Activated naive CD4-positive, alpha-beta T cell treated with anti-CD3 and anti-CD28 coated beads, Interleukin-2, amount 10 ng/mL, durations not matched to agents 7 days and 5 days (primary cell): ENCODE measurements at regions not wholly inside any gene's neighbourhood (a gene's known extent, or its start where the extent isn't known, plus 50 kb on each side); places are given as distances from the start of the nearest gene placed in this dataset.

Experiments
- CTCF ChIA-PET: fragments of 350-600 bp; sonication (Branson Sonifier 250); formaldehyde crosslinking; loops from one replicate; lab custom pipeline; 2021; ENCODE audit warnings: antibody characterized with exemption; lab: Charles Lee
- DNase-seq: peaks from one replicate; pipeline ENCODE4 v3.0.0-alpha.2; 2020
- H3K27ac Mint-ChIP-seq: one replicate; pipeline ENCODE4 v1.8.0; 2021; ENCODE audit warnings: mild to moderate bottlenecking, moderate library complexity, mixed read lengths
- H3K27me3 Mint-ChIP-seq: one replicate; pipeline ENCODE4 v1.8.0; 2021; ENCODE audit warnings: mild to moderate bottlenecking, mixed read lengths
- H3K36me3 Mint-ChIP-seq: one replicate; pipeline ENCODE4 v1.8.0; 2021; ENCODE audit warnings: mixed read lengths
- H3K4me1 Mint-ChIP-seq: one replicate; pipeline ENCODE4 v1.8.0; 2021; ENCODE audit warnings: mixed read lengths
- H3K4me3 Mint-ChIP-seq: one replicate; pipeline ENCODE4 v1.8.0; 2021; ENCODE audit warnings: mild to moderate bottlenecking, moderate library complexity, mixed read lengths
- H3K9me3 Mint-ChIP-seq: one replicate; pipeline ENCODE4 v1.8.0; 2021; ENCODE audit warnings: mixed read lengths

DNA sequence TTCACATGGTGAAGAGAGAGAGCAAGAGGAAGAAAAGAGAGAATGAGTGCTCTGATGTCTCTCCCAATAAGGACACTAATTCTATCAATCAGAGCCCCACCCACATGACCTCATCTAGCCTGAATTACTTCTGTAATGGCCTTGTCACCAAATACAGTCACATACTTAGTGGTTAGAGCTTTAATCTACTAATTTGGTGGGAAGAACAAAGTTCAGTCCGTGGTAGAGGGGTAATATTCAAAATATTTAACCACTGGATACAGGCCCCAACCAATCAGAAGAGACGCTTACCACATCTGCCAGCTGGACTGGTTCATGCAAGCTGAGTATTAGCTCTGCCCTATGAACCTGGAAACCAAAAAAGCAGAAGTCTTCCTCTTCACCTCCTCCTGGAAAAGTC, 336.3 kb upstream of the NFE2L3 start:
- CTCF ChIA-PET = no interaction called here
- Mint-ChIP-seq H3K27ac (no peak overlapping the region), H3K9me3 (no peaks in the 10 kb centered on the region), H3K4me1 (no peaks in the 10 kb centered on the region), H3K27me3 (peaks cover 7% of the 10 kb centered on the region), H3K4me3 (no peak overlapping the region), H3K36me3 (no peaks in the 10 kb centered on the region)
- no peak for DNase-seq

DNA sequence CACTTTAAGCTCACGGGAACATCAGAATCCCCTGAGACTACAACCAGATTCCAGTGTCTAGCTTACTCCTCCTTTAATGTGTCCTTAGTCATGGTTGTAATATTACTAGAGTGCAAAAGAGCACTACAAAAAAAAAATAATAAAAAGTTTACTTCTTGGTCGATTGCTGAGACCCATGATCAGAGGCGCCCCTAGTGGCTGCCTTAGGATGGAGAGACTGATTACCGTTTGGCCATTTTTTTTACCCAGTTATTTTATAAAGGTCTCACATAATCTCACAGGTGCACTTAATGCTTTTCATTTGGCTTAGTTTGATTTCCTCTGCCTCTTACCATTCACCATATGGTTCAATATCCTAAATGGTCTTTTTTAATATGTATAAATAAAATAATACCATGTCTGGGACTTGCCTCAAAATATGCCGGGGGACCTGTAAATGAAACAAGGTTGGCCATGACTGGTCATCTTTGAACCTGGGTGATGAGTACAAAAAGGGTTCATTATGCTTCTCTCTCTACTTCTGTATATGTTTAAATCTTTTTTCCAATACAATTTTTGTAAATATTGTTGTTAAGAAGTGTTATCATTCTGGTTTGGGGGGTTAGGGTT, 331.5 kb upstream of the NFE2L3 start:
- Mint-ChIP-seq H3K36me3 (no peaks in the 10 kb centered on the region), H3K27ac (no peak overlapping the region), H3K4me3 (no peak overlapping the region), H3K4me1 (no peaks in the 10 kb centered on the region), H3K9me3 (no peaks in the 10 kb centered on the region), H3K27me3 (peaks cover 14% of the 10 kb centered on the region)
- no peak for DNase-seq
- CTCF ChIA-PET = interaction anchor here (1.2 kb wide), 1 partner anchor 255 kb away, joined by 3 read pairs; no protein-coding TSS in a partner anchor

- Mint-ChIP-seq H3K36me3 (no peaks in the 10 kb centered on the region), H3K27ac (no peak overlapping the region), H3K4me3 (no peak overlapping the region), H3K4me1 (no peaks in the 10 kb centered on the region), H3K9me3 (no peaks in the 10 kb centered on the region), H3K27me3 (peaks cover 14% of the 10 kb centered on the region)
- CTCF ChIA-PET = no interaction called here
- DNase-seq = no peak
Observed at GRCh38 chr7:25821225-25821624, 330.8 kb upstream of the NFE2L3 start.

GRCh38 chr7:25822823-25823222, 329.2 kb upstream of the NFE2L3 start:
- Mint-ChIP-seq H3K9me3 (no peaks in the 10 kb centered on the region), H3K27me3 (peaks cover 13% of the 10 kb centered on the region), H3K27ac (no peak overlapping the region), H3K36me3 (no peaks in the 10 kb centered on the region), H3K4me1 (no peaks in the 10 kb centered on the region), H3K4me3 (no peak overlapping the region)
- DNase-seq = no peak
- CTCF ChIA-PET = no interaction called here

GRCh38 chr7:25823571-25823970, 328.4 kb upstream of the NFE2L3 start:
- CTCF ChIA-PET = no interaction called here

DNA sequence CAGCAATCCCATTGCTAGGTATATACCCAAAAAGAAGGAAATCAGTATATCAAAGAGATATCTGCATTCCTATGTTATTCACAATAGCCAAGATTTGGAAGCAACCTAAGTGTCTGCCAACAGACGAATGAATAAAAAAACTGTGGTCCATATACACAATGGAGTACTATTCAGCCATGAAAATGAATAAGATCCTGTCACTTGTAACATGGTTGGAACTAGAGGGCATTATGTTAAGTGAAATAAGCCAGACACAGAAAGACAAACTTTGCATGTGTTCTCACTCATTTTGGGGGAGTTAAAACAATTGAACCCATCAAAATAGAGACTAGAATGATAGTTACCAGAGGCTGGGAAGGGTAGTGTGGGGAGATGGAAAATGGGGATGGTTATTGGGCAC, 323.5 kb upstream of the NFE2L3 start:
- CTCF ChIA-PET = no interaction called here
- no peaks in the 10 kb centered on the region for H3K36me3 Mint-ChIP-seq
- no peak overlapping the region for H3K27ac Mint-ChIP-seq
- no peak overlapping the region for H3K4me3 Mint-ChIP-seq
- no peaks in the 10 kb centered on the region for H3K9me3 Mint-ChIP-seq
- no peaks in the 10 kb centered on the region for H3K4me1 Mint-ChIP-seq
- peaks cover 3% of the 10 kb centered on the region for H3K27me3 Mint-ChIP-seq
- no peak for DNase-seq

More at GRCh38 chr7:25823571-25823970, 328.4 kb upstream of the NFE2L3 start:
- Mint-ChIP-seq H3K4me3 (no peak overlapping the region), H3K27me3 (peaks cover 7% of the 10 kb centered on the region), H3K4me1 (no peaks in the 10 kb centered on the region), H3K27ac (no peak overlapping the region), H3K36me3 (no peaks in the 10 kb centered on the region), H3K9me3 (no peaks in the 10 kb centered on the region)
- DNase-seq = no peak

DNA sequence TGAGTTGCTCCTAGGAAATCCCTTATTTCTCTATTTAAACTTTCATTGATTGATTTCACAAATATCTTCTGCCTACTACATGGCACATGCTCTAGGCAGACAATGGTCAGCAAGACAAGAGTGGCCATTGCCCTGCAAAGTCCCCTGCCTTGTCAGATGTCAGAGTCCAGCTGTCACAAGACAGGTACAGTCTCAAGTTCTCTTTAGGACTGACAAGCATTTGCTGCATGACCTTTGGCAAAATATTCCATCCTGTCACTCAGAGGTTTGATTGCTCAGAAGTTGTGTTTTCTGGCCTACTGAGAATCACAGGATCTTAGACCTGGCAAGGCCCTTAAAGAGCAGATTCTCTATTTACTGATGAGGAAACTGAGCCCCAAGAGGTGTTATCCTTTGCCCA, 322.3 kb upstream of the NFE2L3 start:
- no peak for DNase-seq
- CTCF ChIA-PET = no interaction called here
- Mint-ChIP-seq H3K27me3 (no peaks in the 10 kb centered on the region), H3K4me3 (no peak overlapping the region), H3K36me3 (no peaks in the 10 kb centered on the region), H3K9me3 (no peaks in the 10 kb centered on the region), H3K4me1 (no peaks in the 10 kb centered on the region), H3K27ac (no peak overlapping the region)

DNA sequence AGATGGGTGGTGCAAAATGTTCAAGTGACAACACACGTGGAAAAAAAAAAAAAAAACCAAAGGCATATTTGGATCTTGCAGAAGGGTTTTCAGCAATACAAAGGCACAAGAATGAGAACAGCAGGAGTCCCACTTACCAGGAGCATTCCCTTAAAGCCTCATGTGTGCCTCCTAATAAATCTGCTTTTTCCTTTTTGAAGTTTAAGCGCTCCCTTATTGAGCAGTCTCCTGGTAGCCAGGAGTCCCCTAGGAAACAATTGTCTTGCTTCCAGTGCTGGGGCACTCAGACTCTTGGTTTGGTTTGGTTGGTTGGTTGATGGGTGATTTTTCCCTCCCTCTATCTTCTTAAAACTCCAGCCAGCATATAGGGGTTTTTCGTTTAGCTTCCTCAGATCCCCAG, 321.8 kb upstream of the NFE2L3 start:
- H3K9me3 Mint-ChIP-seq = no peaks in the 10 kb centered on the region
- H3K36me3 Mint-ChIP-seq = no peaks in the 10 kb centered on the region
- no peak overlapping the region for H3K4me3 Mint-ChIP-seq
- no peaks in the 10 kb centered on the region for H3K27me3 Mint-ChIP-seq
- H3K4me1 Mint-ChIP-seq = no peaks in the 10 kb centered on the region
- DNase-seq = no peak
- CTCF ChIA-PET = no interaction called here
- H3K27ac Mint-ChIP-seq = no peak overlapping the region

GRCh38 chr7:25831062-25831691, 320.8 kb upstream of the NFE2L3 start:
- CTCF ChIA-PET = no interaction called here
- Mint-ChIP-seq H3K9me3 (no peaks in the 10 kb centered on the region), H3K27ac (no peak overlapping the region), H3K4me3 (no peak overlapping the region), H3K4me1 (no peaks in the 10 kb centered on the region), H3K27me3 (no peaks in the 10 kb centered on the region), H3K36me3 (no peaks in the 10 kb centered on the region)
- DNase-seq = no peak

- no peak overlapping the region for H3K27ac Mint-ChIP-seq
- H3K36me3 Mint-ChIP-seq = no peaks in the 10 kb centered on the region
- CTCF ChIA-PET = no interaction called here
- no peak for DNase-seq
- H3K9me3 Mint-ChIP-seq = no peaks in the 10 kb centered on the region
- H3K4me3 Mint-ChIP-seq = no peak overlapping the region
- no peaks in the 10 kb centered on the region for H3K27me3 Mint-ChIP-seq
- H3K4me1 Mint-ChIP-seq = no peaks in the 10 kb centered on the region
Observed at GRCh38 chr7:25831831-25832411, 320.1 kb upstream of the NFE2L3 start.

DNA sequence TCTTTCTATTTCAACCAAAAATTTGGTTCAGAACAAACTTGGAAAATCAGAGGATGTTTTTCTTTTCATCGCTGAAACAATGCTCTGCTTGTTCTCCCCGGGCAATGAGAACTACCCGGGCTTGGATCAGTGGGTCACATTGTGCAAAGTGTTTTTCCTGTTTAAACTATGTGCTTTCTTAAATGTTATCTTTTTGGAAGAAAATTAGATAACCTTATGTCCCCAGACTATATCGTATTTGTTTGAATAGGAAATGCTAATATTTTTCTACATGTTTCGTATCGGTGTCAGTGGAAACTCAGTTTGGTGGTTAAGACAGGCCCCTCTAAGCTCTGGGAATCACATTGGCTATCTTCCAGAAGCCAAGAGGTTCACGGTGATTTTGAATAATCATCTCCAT, 319.5 kb upstream of the NFE2L3 start:
- no peak for DNase-seq
- Mint-ChIP-seq H3K27ac (no peak overlapping the region), H3K36me3 (no peaks in the 10 kb centered on the region), H3K4me3 (no peak overlapping the region), H3K27me3 (no peaks in the 10 kb centered on the region), H3K9me3 (no peaks in the 10 kb centered on the region), H3K4me1 (no peaks in the 10 kb centered on the region)
- CTCF ChIA-PET = no interaction called here

DNA sequence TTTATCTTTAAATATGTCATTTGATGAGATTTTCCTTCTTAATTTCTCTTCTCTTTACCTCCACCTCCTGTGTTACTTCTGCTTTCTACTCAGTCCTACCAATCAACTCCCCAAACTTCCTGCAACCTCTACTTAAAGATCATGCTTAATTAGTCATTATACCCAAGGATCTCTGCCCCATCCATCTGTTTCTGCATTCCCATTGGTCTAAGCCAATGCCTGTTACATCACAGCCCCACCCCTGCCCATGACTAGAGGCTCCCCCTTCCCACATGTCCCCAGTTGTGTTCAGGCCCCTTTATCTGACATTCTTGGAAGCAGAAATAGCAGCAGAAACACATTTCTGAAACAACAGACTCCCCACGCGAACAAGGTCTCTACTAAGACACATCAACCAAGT, 319.1 kb upstream of the NFE2L3 start:
- Mint-ChIP-seq H3K27me3 (no peaks in the 10 kb centered on the region), H3K36me3 (no peaks in the 10 kb centered on the region), H3K4me1 (no peaks in the 10 kb centered on the region), H3K9me3 (no peaks in the 10 kb centered on the region), H3K27ac (no peak overlapping the region), H3K4me3 (no peak overlapping the region)
- DNase-seq = no peak
- CTCF ChIA-PET = no interaction called here

- H3K4me3 Mint-ChIP-seq = no peak overlapping the region
- no peaks in the 10 kb centered on the region for H3K27me3 Mint-ChIP-seq
- no peak for DNase-seq
- CTCF ChIA-PET = no interaction called here
- H3K4me1 Mint-ChIP-seq = no peaks in the 10 kb centered on the region
- no peaks in the 10 kb centered on the region for H3K9me3 Mint-ChIP-seq
- no peaks in the 10 kb centered on the region for H3K36me3 Mint-ChIP-seq
- H3K27ac Mint-ChIP-seq = no peak overlapping the region
Observed at GRCh38 chr7:25834050-25834449, 317.9 kb upstream of the NFE2L3 start.

GRCh38 chr7:25835197-25835596, 316.8 kb upstream of the NFE2L3 start:
- DNase-seq = no peak
- no peak overlapping the region for H3K27ac Mint-ChIP-seq
- H3K4me3 Mint-ChIP-seq = no peak overlapping the region
- H3K27me3 Mint-ChIP-seq = no peaks in the 10 kb centered on the region
- H3K9me3 Mint-ChIP-seq = no peaks in the 10 kb centered on the region
- CTCF ChIA-PET = interaction anchor here (0.5 kb wide), 1 partner anchor 18 kb away, joined by 3 read pairs; no protein-coding TSS in a partner anchor
- no peaks in the 10 kb centered on the region for H3K36me3 Mint-ChIP-seq
- no peaks in the 10 kb centered on the region for H3K4me1 Mint-ChIP-seq
